OCI-LY7 (cell line): ENCODE measurements at regions not wholly inside any gene's neighbourhood (a gene's known extent, or its start where the extent isn't known, plus 50 kb on each side); places are given as distances from the start of the nearest gene placed in this dataset.

ENCODE experiments used
- EZH2phosphoT487 ChIP-seq: fragments of 200-600 bp; sonication (generic); IDR thresholded peaks from 2 replicates; pipeline ENCODE4 v1.6.1; 2018; ENCODE audit warnings: low read depth, borderline replicate concordance, mild to moderate bottlenecking, mixed run types, antibody characterized with exemption, low read length, moderate library complexity, mixed read lengths
- TF ChIP-seq, protein P1 (sequence below): fragments of 200-600 bp; sonication (generic); conservative IDR thresholded peaks from 2 replicates; pipeline ENCODE4 v1.5.1; 2014; ENCODE audit warnings: mild to moderate bottlenecking, antibody characterized with exemption, low read length, moderate library complexity, mixed read lengths

DNA sequence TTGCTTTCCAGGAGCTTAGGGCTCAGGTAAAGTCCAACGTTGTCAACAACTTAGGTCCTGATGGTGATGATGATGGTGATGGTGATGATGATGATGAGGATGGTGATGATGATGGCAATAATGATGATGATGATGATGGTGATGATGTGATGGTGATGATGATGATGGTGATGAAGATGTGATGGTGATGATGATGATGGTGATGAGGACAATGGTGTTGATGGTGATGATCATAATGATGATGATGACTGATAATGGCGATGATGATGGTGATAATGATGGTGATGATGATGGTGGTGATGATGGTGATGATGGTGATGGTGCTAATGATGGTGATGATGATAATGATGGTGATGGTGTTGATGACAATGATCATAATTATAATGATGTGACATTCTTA lies 750.2 kb downstream of the TBC1D22A start:
- TF ChIP-seq, protein P1, sequence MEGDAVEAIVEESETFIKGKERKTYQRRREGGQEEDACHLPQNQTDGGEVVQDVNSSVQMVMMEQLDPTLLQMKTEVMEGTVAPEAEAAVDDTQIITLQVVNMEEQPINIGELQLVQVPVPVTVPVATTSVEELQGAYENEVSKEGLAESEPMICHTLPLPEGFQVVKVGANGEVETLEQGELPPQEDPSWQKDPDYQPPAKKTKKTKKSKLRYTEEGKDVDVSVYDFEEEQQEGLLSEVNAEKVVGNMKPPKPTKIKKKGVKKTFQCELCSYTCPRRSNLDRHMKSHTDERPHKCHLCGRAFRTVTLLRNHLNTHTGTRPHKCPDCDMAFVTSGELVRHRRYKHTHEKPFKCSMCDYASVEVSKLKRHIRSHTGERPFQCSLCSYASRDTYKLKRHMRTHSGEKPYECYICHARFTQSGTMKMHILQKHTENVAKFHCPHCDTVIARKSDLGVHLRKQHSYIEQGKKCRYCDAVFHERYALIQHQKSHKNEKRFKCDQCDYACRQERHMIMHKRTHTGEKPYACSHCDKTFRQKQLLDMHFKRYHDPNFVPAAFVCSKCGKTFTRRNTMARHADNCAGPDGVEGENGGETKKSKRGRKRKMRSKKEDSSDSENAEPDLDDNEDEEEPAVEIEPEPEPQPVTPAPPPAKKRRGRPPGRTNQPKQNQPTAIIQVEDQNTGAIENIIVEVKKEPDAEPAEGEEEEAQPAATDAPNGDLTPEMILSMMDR, result no peak
- TF ChIP-seq EZH2phosphoT487, result no peak
